DMS 273 (cell line): ENCODE measurements at regions not wholly inside any gene's neighbourhood (a gene's known extent, or its start where the extent isn't known, plus 50 kb on each side); places are given as distances from the start of the nearest gene placed in this dataset.
"Not testable (repeated sequence)": the region's sequence is repeated elsewhere in the genome, so short reads cannot be mapped to it uniquely, and the experiment has no call there.

Experiments used
- DNase-seq: peaks from one replicate; lab custom pipeline; 2025; ENCODE audit not compliant: unreplicated experiment; lab: John Stamatoyannopoulos, UW

GRCh38 chr14:34381304-34381703 lies 80.7 kb downstream of the SPTSSA start:
- DNase-seq, result not testable (repeated sequence)

GRCh38 chr14:34380471-34380845 lies 81.6 kb downstream of the SPTSSA start:
- DNase-seq, result no peak

GRCh38 chr14:34379816-34380470 lies 82.1 kb downstream of the SPTSSA start:
- DNase-seq, result no peak

DNA sequence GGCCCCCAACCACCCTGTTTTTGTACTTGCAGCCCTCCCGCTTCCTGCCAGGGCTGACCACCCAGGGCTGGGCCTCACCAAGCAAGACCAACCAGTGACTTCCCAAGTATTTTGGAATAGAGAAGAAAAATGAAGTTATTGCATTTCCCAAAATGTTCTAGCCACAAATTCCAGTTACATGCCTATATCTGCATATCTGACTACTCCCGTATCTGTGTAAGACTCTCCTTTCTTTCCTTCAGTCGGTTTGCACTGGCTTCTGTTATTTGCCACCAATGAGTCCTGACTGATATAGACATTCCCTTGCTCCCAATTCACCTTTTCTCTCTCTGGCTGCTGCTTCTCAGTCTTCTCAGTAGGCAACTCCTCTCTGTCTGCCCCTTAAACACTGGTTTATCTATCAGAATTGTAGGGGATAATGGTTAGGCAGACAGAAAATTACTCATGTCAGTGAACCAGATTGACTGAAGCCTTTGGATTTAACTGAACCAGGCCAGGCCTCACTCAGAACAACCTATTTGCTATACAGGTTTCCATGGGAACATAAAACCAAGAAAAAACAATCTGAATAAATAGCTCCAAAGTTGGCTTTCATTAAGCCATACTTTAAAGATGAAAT lies 85.3 kb downstream of the SPTSSA start:
- no peak for DNase-seq

- no peak for DNase-seq
Observed at GRCh38 chr14:34374998-34375740, 86.9 kb downstream of the SPTSSA start.

GRCh38 chr14:34373191-34373590 lies 88.8 kb downstream of the SPTSSA start:
- no peak for DNase-seq

GRCh38 chr14:34372786-34373185 lies 89.3 kb downstream of the SPTSSA start:
- no peak for DNase-seq

GRCh38 chr14:34369648-34370030 lies 92.4 kb downstream of the SPTSSA start:
- no peak for DNase-seq

DNA sequence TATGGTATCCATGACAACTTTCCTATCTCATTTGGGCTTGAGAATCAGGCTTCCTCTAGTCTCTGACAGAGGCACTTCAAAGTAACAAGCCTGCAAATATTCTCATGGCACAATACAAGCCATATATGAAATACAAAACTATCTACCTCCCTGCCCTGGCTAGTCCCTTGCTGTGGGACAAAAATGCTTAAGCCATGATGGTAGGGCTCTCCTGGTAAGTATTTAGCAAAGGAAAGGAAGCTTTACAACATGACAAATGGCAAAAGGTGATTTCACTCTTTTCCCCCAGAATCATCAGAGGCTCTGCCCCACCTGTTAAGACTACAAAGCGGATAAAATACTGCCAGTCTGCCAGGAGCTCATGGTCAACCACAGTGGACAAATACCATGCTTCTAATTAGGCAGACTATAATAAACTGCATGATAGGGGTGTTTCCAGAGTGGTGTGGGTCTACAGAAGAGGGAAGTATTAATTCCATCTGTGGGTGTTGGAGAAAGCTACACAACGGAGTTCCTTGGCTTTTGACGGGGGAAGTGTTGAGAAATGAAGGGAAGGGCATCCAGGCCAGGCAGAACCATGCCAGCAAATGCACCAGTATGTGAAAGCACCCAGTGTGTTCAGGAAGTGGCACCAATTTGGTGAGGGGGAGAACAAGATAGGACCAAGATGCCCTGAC lies 92.9 kb downstream of the SPTSSA start:
- no peak for DNase-seq

- DNase-seq, result no peak
Observed at GRCh38 chr14:34368115-34368970, 93.7 kb downstream of the SPTSSA start.

DNA sequence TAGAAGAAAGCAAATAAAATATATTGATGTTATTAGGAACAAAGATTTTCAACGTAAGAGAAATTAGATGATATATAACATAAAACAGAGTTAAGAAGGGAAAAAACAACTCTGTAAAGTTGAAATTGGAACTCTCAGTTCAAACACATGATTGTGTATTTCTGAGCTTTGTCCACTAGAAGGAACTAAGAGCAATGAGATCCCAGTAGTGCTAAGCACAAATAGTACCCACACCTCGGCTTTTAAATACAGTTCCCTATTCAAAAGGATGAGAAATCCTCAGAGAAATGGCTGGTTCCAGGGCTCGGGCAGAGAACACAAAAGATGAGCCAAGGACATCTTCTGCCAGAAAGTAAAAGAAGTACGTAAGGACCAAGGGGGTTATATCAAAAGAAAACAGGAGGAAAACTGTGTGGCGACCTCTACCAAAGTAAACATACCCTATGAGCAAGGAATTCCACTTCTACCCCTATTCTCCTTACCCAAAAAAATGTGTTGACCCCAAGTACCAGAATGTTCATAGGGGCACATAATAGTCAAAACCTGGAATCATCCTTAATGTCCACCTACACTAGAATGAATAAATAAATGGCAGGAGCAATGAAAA lies 96.6 kb downstream of the SPTSSA start:
- peak; percentile 17 for DNase-seq

- DNase-seq, result no peak
Observed at GRCh38 chr14:34364201-34364600, 97.8 kb downstream of the SPTSSA start.

- no peak for DNase-seq
Observed at GRCh38 chr14:34363733-34364134, 98.3 kb downstream of the SPTSSA start.

DNA sequence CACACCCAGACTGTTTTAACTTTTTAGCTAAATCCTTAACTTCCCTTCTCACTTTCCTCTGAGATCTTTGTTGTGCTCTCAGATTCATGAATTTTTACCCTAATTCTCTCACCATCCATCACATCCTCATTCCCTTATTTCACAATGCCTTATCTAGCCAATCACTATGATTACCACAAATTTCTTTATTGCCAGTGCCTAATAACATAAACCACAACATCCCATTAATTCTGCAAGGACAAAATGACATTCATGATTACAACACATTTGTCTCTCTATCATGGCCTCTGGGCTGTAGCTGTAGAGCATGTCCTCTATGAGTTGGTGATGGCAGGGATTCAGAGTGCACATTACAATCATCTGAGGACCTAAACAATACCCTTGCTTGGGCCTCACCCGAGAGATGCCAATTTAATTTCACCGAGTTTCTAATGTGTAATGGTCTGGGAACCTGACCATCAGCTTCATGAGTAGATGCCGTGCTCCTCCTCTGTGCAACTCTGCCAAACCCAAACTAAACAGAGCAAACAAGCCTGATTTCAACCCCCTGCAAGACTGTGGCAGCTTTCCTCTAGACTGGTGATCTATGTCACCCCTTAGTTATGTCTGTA lies 99.3 kb downstream of the SPTSSA start:
- no peak for DNase-seq

DNA sequence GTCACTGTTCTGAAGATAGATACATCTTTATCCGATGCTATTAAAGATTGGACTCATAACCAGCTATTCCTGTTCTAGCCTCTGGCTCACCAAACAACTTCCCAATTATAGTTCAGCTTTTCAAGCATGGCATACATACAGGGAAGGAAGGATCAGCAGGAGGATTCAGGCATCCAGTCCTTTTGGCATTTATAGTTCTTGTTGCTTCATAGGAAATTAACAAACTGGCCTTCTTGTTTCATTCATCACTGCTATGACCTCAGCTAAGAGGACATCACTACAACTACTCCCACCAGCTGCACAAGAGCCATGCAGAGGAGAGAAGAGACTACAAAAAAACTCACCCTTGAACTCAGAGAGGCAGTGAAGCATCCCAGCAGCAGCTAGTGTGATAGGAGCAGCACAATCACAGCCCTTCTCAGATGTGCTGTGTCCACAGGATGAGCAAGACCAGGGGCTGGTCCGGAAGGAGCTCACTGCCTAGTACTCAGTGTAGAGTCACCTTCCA lies 100.5 kb downstream of the SPTSSA start:
- no peak for DNase-seq

- no peak for DNase-seq
Observed at GRCh38 chr14:34359420-34360117, 102.5 kb downstream of the SPTSSA start.

GRCh38 chr14:34356264-34356654 lies 105.8 kb downstream of the SPTSSA start:
- peak; percentile 80 for DNase-seq

GRCh38 chr14:34355584-34356263 lies 106.3 kb downstream of the SPTSSA start:
- DNase-seq, result peak; percentile 92

DNA sequence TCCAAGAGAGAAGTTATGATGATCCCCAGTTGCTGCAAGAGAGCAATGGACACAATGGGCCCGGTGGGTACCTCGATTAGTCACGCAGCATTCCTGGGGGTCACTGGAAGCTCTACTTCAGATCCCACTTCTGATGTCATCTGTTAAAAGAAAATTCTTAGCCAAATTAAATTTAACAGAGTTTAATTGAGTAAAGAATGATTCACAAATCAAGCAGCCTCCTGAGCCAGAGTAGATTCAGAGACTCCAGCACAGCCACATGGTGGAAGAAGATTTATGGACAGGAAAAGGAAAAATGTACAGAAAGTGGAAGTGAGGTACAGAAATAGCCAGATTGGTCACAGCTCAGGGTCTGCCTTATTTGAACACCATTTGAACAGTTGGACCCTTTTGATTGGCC lies 107.5 kb downstream of the SPTSSA start:
- no peak for DNase-seq
